Left ventricle myocardium inferior (tissue), 1 donor: ENCODE measurements at regions not wholly inside any gene's neighbourhood (a gene's known extent, or its start where the extent isn't known, plus 50 kb on each side); places are given as distances from the start of the nearest gene placed in this dataset.
"Not testable (repeated sequence)": the region's sequence is repeated elsewhere in the genome, so short reads cannot be mapped to it uniquely, and the experiment has no call there.

ENCODE experiments used
- DNase-seq: peaks from one replicate; pipeline ENCODE4 v3.0.0-alpha.2; 2020
- H3K27ac ChIP-seq: fragments of 200-600 bp; replicated peaks from 2 replicates; pipeline ENCODE4 v1.8.0; 2021
- H3K27me3 ChIP-seq: fragments of 200-600 bp; 2 replicates; pipeline ENCODE4 v1.8.0; 2021; ENCODE audit warnings: low read depth
- H3K36me3 ChIP-seq: fragments of 200-600 bp; 2 replicates; pipeline ENCODE4 v1.8.0; 2021
- H3K4me1 ChIP-seq: fragments of 200-600 bp; 2 replicates; pipeline ENCODE4 v1.8.0; 2021
- H3K4me3 ChIP-seq: fragments of 200-600 bp; 2 replicates; pipeline ENCODE4 v1.8.0; 2021; ENCODE audit warnings: mild to moderate bottlenecking, moderate library complexity
- H3K9me3 ChIP-seq: fragments of 200-600 bp; replicated peaks from 2 replicates; pipeline ENCODE4 v1.8.0; 2021
- CTCF ChIP-seq: fragments of 200-600 bp; IDR thresholded peaks from 2 replicates; pipeline ENCODE4 v1.8.0; 2021; ENCODE audit warnings: antibody characterized with exemption, mild to moderate bottlenecking, borderline replicate concordance
- intact Hi-C: fragments of 100-400 bp; cut with micrococcal nuclease; formaldehyde crosslinking; loops from one replicate; pipeline ENCODE4 v1.11.0; 2022
- donor health status: DM: no; HTN: yes; CAD: no; lungs with severe emphysema.

- Histone ChIP-seq H3K4me1 (no peaks in the 10 kb centered on the region), H3K27me3 (no peaks in the 10 kb centered on the region), H3K9me3 (no peaks in the 10 kb centered on the region), H3K27ac (no peak overlapping the region), H3K4me3 (no peak overlapping the region), H3K36me3 (no peaks in the 10 kb centered on the region)
- intact Hi-C loops, result no loop called here
- no peak for TF ChIP-seq CTCF
- DNase-seq, result no peak
Measured at GRCh38 chr5:96200641-96201040, 232.4 kb downstream of the PCSK1 start.

GRCh38 chr5:96199713-96200183 is 233.3 kb downstream of the PCSK1 start:
- no peak for TF ChIP-seq CTCF
- Histone ChIP-seq H3K27ac (no peak overlapping the region), H3K9me3 (no peaks in the 10 kb centered on the region), H3K4me3 (no peak overlapping the region), H3K36me3 (no peaks in the 10 kb centered on the region), H3K27me3 (no peaks in the 10 kb centered on the region), H3K4me1 (no peaks in the 10 kb centered on the region)
- DNase-seq, result no peak
- intact Hi-C loops, result no loop called here

GRCh38 chr5:96198356-96199058 is 234.5 kb downstream of the PCSK1 start:
- DNase-seq, result no peak
- Histone ChIP-seq H3K27ac (no peak overlapping the region), H3K27me3 (no peaks in the 10 kb centered on the region), H3K9me3 (no peaks in the 10 kb centered on the region), H3K4me1 (no peaks in the 10 kb centered on the region), H3K4me3 (no peak overlapping the region), H3K36me3 (no peaks in the 10 kb centered on the region)
- no peak for TF ChIP-seq CTCF
- intact Hi-C loops, result no loop called here

GRCh38 chr5:96197767-96198166 is 235.3 kb downstream of the PCSK1 start:
- H3K27me3 ChIP-seq, H3K27ac ChIP-seq, H3K4me1 ChIP-seq, DNase-seq, H3K9me3 ChIP-seq, intact Hi-C loops, H3K36me3 ChIP-seq, H3K4me3 ChIP-seq: not testable (repeated sequence)

- no peaks in the 10 kb centered on the region for H3K27me3 ChIP-seq
- no peaks in the 10 kb centered on the region for H3K4me1 ChIP-seq
- no peak overlapping the region for H3K27ac ChIP-seq
- H3K9me3 ChIP-seq, result no peaks in the 10 kb centered on the region
- intact Hi-C loops, result no loop called here
- H3K4me3 ChIP-seq, result no peak overlapping the region
- H3K36me3 ChIP-seq, result no peaks in the 10 kb centered on the region
- DNase-seq, result no peak
- no peak for TF ChIP-seq CTCF
Measured at GRCh38 chr5:96197347-96197746, 235.7 kb upstream of the ELL2 start.

GRCh38 chr5:96196890-96197289 is 235.2 kb upstream of the ELL2 start:
- DNase-seq, result no peak
- no peak for TF ChIP-seq CTCF
- Histone ChIP-seq H3K9me3 (no peaks in the 10 kb centered on the region), H3K36me3 (no peaks in the 10 kb centered on the region), H3K4me3 (no peak overlapping the region), H3K27ac (no peak overlapping the region), H3K4me1 (no peaks in the 10 kb centered on the region), H3K27me3 (no peaks in the 10 kb centered on the region)
- intact Hi-C loops, result no loop called here
